ENCODE measurements at regions not wholly inside any gene's neighbourhood (a gene's known extent, or its start where the extent isn't known, plus 50 kb on each side); places are given as distances from the start of the nearest gene placed in this dataset.

DNA sequence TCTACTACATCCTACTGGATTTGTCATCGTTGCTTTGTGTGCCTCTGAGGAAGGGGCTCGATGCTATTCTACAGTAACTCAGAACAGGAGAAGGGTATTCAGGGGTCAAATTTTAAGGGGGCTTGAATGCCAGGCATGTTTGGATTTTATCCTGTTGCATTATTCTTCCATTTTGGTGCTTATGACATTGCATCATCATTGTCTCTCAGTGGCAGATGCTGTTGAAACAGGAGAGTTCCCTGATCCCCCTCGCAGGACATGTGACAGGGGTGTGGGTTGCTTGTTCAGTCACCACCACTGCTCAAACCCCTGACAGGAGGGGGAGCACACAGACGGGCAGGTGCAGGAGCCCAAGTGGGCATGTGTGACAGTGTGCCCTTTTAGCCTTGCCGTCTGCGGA is 156.7 kb downstream of the SLC4A3 start:
- Histone ChIP-seq H2AK5ac (ENCODE audit: low read depth, low read length) (no peak overlapping the region), H3K4me3 (ENCODE audit: low read length in 2 of 2) (no peak overlapping the region), H3K9me3 (replicated peaks in 1 of 2; ENCODE audit: control insufficient read depth in 2 of 2, insufficient read depth in 1 of 2, low read depth in 1 of 2, low read length in 2 of 2) (no peaks in the 10 kb centered on the region), H3K18ac (ENCODE audit: low read length) (peak overlapping the region; percentile 17), H2BK120ac (ENCODE audit: low read depth, low read length) (no peak overlapping the region), H3K9ac (ENCODE audit: low read depth, low read length, poor library complexity) (no peak overlapping the region), H2BK5ac (ENCODE audit: low read length) (no peak overlapping the region), H3K4me1 (ENCODE audit: control insufficient read depth in 2 of 2, insufficient read depth in 1 of 2, low read depth in 1 of 2, low read length in 2 of 2) (peaks cover 0 to 6% of the 10 kb centered on the region in 2 donors), H2AFZ (ENCODE audit: low read length) (no peak overlapping the region), H3K36me3 (replicated peaks in 1 of 2; ENCODE audit: control insufficient read depth in 2 of 2, insufficient read depth in 2 of 2, low read length in 2 of 2) (no peaks in the 10 kb centered on the region), H3K4ac (ENCODE audit: low read length) (no peak overlapping the region), H4K91ac (ENCODE audit: low read depth, low read length, poor library complexity) (no peak overlapping the region), H3K27ac (replicated peaks; ENCODE audit: low read length) (no peak overlapping the region), H3K14ac (ENCODE audit: low read length) (no peak overlapping the region), H3K4me2 (ENCODE audit: insufficient read depth, low read length, poor library complexity, severe bottlenecking) (no peak overlapping the region), H2BK15ac (ENCODE audit: low read length) (no peak overlapping the region), H3K79me1 (ENCODE audit: low read depth, low read length) (no peaks in the 10 kb centered on the region), H4K8ac (ENCODE audit: low read depth, low read length) (no peak overlapping the region), H2BK12ac (ENCODE audit: low read length) (peak overlapping the region; percentile 24), H3K23ac (ENCODE audit: low read depth, low read length, poor library complexity) (no peak overlapping the region), H3K27me3 (ENCODE audit: control insufficient read depth in 3 of 3, insufficient read depth in 3 of 3, low read depth in 1 of 3, low read length in 3 of 3) (peaks cover 0 to 8% (median 0%) of the 10 kb centered on the region in 3 experiments)
- DNase-seq (ENCODE audit: low spot score): no peak
- WGBS, 2 donors (ENCODE audit: extremely low coverage in 2 of 2, insufficient read length in 2 of 2, insufficient replicate concordance in 1 of 2): no CpG with 5 or more reads among the region's 6 CpGs

- no peak overlapping the region for H2BK5ac ChIP-seq (ENCODE audit: low read length)
- H3K4ac ChIP-seq (ENCODE audit: low read length): no peak overlapping the region
- no peaks in the 10 kb centered on the region for H3K79me1 ChIP-seq (ENCODE audit: low read depth, low read length)
- H2BK15ac ChIP-seq (ENCODE audit: low read length): no peak overlapping the region
- H3K27me3 ChIP-seq (ENCODE audit: control insufficient read depth in 3 of 3, insufficient read depth in 3 of 3, low read depth in 1 of 3, low read length in 3 of 3): no peaks in the 10 kb centered on the region
- H3K23ac ChIP-seq (ENCODE audit: low read depth, low read length, poor library complexity): no peak overlapping the region
- H4K91ac ChIP-seq (ENCODE audit: low read depth, low read length, poor library complexity): no peak overlapping the region
- no peak overlapping the region for H4K8ac ChIP-seq (ENCODE audit: low read depth, low read length)
- DNase-seq (ENCODE audit: low spot score): no peak
- no peak overlapping the region for H3K9ac ChIP-seq (ENCODE audit: low read depth, low read length, poor library complexity)
- H3K9me3 ChIP-seq (replicated peaks in 1 of 2; ENCODE audit: control insufficient read depth in 2 of 2, insufficient read depth in 1 of 2, low read depth in 1 of 2, low read length in 2 of 2): no peaks in the 10 kb centered on the region
- no peaks in the 10 kb centered on the region for H3K36me3 ChIP-seq (replicated peaks in 1 of 2; ENCODE audit: control insufficient read depth in 2 of 2, insufficient read depth in 2 of 2, low read length in 2 of 2)
- no peak overlapping the region for H3K18ac ChIP-seq (ENCODE audit: low read length)
- H3K4me3 ChIP-seq (ENCODE audit: low read length in 2 of 2): no peak overlapping the region
- no peak overlapping the region for H2AK5ac ChIP-seq (ENCODE audit: low read depth, low read length)
- H3K14ac ChIP-seq (ENCODE audit: low read length): no peak overlapping the region
- H3K27ac ChIP-seq (replicated peaks; ENCODE audit: low read length): no peak overlapping the region
- no peak overlapping the region for H2BK120ac ChIP-seq (ENCODE audit: low read depth, low read length)
- no peak overlapping the region for H2BK12ac ChIP-seq (ENCODE audit: low read length)
- no peak overlapping the region for H2AFZ ChIP-seq (ENCODE audit: low read length)
- H3K4me2 ChIP-seq (ENCODE audit: insufficient read depth, low read length, poor library complexity, severe bottlenecking): no peak overlapping the region
- no peaks in the 10 kb centered on the region for H3K4me1 ChIP-seq (ENCODE audit: control insufficient read depth in 2 of 2, insufficient read depth in 1 of 2, low read depth in 1 of 2, low read length in 2 of 2)
Measured at GRCh38 chr2:219789476-219789875, 162.0 kb downstream of the SLC4A3 start.

- H3K4me3 ChIP-seq (ENCODE audit: low read length in 2 of 2): no peak overlapping the region
- no peak overlapping the region for H2AFZ ChIP-seq (ENCODE audit: low read length)
- DNase-seq (ENCODE audit: low spot score): no peak
- H3K79me1 ChIP-seq (ENCODE audit: low read depth, low read length): no peaks in the 10 kb centered on the region
- no peak overlapping the region for H3K4me2 ChIP-seq (ENCODE audit: insufficient read depth, low read length, poor library complexity, severe bottlenecking)
- H3K4ac ChIP-seq (ENCODE audit: low read length): no peak overlapping the region
- no peak overlapping the region for H3K27ac ChIP-seq (replicated peaks; ENCODE audit: low read length)
- no CpG with 5 or more reads among the region's 4 CpGs for WGBS, 2 donors (ENCODE audit: extremely low coverage in 2 of 2, insufficient read length in 2 of 2, insufficient replicate concordance in 1 of 2)
- H3K9ac ChIP-seq (ENCODE audit: low read depth, low read length, poor library complexity): no peak overlapping the region
- H3K9me3 ChIP-seq (replicated peaks in 1 of 2; ENCODE audit: control insufficient read depth in 2 of 2, insufficient read depth in 1 of 2, low read depth in 1 of 2, low read length in 2 of 2): no peaks in the 10 kb centered on the region
- no peaks in the 10 kb centered on the region for H3K27me3 ChIP-seq (ENCODE audit: control insufficient read depth in 3 of 3, insufficient read depth in 3 of 3, low read depth in 1 of 3, low read length in 3 of 3)
- no peak overlapping the region for H3K23ac ChIP-seq (ENCODE audit: low read depth, low read length, poor library complexity)
- no peak overlapping the region for H2AK5ac ChIP-seq (ENCODE audit: low read depth, low read length)
- H3K36me3 ChIP-seq (replicated peaks in 1 of 2; ENCODE audit: control insufficient read depth in 2 of 2, insufficient read depth in 2 of 2, low read length in 2 of 2): no peaks in the 10 kb centered on the region
- no peak overlapping the region for H2BK120ac ChIP-seq (ENCODE audit: low read depth, low read length)
- H2BK12ac ChIP-seq (ENCODE audit: low read length): no peak overlapping the region
- H4K91ac ChIP-seq (ENCODE audit: low read depth, low read length, poor library complexity): no peak overlapping the region
- H3K4me1 ChIP-seq (ENCODE audit: control insufficient read depth in 2 of 2, insufficient read depth in 1 of 2, low read depth in 1 of 2, low read length in 2 of 2): no peaks in the 10 kb centered on the region
- H2BK5ac ChIP-seq (ENCODE audit: low read length): no peak overlapping the region
- no peak overlapping the region for H4K8ac ChIP-seq (ENCODE audit: low read depth, low read length)
- H3K18ac ChIP-seq (ENCODE audit: low read length): no peak overlapping the region
- H3K14ac ChIP-seq (ENCODE audit: low read length): no peak overlapping the region
- no peak overlapping the region for H2BK15ac ChIP-seq (ENCODE audit: low read length)
Measured at GRCh38 chr2:219792446-219792845, 165.0 kb downstream of the SLC4A3 start.

- Histone ChIP-seq H4K91ac (ENCODE audit: low read depth, low read length, poor library complexity) (no peak overlapping the region), H3K79me1 (ENCODE audit: low read depth, low read length) (no peaks in the 10 kb centered on the region), H3K27me3 (ENCODE audit: control insufficient read depth in 3 of 3, insufficient read depth in 3 of 3, low read depth in 1 of 3, low read length in 3 of 3) (peaks cover 0 to 2% (median 0%) of the 10 kb centered on the region in 3 experiments), H2BK12ac (ENCODE audit: low read length) (no peak overlapping the region), H3K4me3 (ENCODE audit: low read length in 2 of 2) (no peak overlapping the region), H3K23ac (ENCODE audit: low read depth, low read length, poor library complexity) (no peak overlapping the region), H3K4ac (ENCODE audit: low read length) (no peak overlapping the region), H3K4me2 (ENCODE audit: insufficient read depth, low read length, poor library complexity, severe bottlenecking) (no peak overlapping the region), H2AFZ (ENCODE audit: low read length) (no peak overlapping the region), H2BK15ac (ENCODE audit: low read length) (no peak overlapping the region), H2AK5ac (ENCODE audit: low read depth, low read length) (no peak overlapping the region), H3K9me3 (replicated peaks in 1 of 2; ENCODE audit: control insufficient read depth in 2 of 2, insufficient read depth in 1 of 2, low read depth in 1 of 2, low read length in 2 of 2) (no peaks in the 10 kb centered on the region), H3K14ac (ENCODE audit: low read length) (no peak overlapping the region), H3K9ac (ENCODE audit: low read depth, low read length, poor library complexity) (no peak overlapping the region), H3K18ac (ENCODE audit: low read length) (no peak overlapping the region), H3K36me3 (replicated peaks in 1 of 2; ENCODE audit: control insufficient read depth in 2 of 2, insufficient read depth in 2 of 2, low read length in 2 of 2) (no peaks in the 10 kb centered on the region), H2BK5ac (ENCODE audit: low read length) (no peak overlapping the region), H3K27ac (replicated peaks; ENCODE audit: low read length) (no peak overlapping the region), H3K4me1 (ENCODE audit: control insufficient read depth in 2 of 2, insufficient read depth in 1 of 2, low read depth in 1 of 2, low read length in 2 of 2) (no peaks in the 10 kb centered on the region), H4K8ac (ENCODE audit: low read depth, low read length) (no peak overlapping the region), H2BK120ac (ENCODE audit: low read depth, low read length) (no peak overlapping the region)
- no CpG with 5 or more reads among the region's 2 CpGs for WGBS, 2 donors (ENCODE audit: extremely low coverage in 2 of 2, insufficient read length in 2 of 2, insufficient replicate concordance in 1 of 2)
- DNase-seq (ENCODE audit: low spot score): no peak
Measured at GRCh38 chr2:219798430-219798829, 171.0 kb downstream of the SLC4A3 start.

All from neuronal stem cell (in vitro differentiated cells).